Skeletal muscle satellite cell (primary cell): ENCODE measurements at regions not wholly inside any gene's neighbourhood (a gene's known extent, or its start where the extent isn't known, plus 50 kb on each side); places are given as distances from the start of the nearest gene placed in this dataset.

Experiments
- H3K27me3 ChIP-seq: 2 replicates; pipeline ENCODE4 v1.7.0; 2013; ENCODE audit warnings: low read length; ENCODE audit not compliant: control insufficient read depth, insufficient read depth
- H3K36me3 ChIP-seq: 2 replicates; pipeline ENCODE4 v1.7.0; 2013; ENCODE audit warnings: mild to moderate bottlenecking, control low read depth, low read length; ENCODE audit not compliant: insufficient read depth
- H3K4me1 ChIP-seq: 2 replicates; pipeline ENCODE4 v1.7.0; 2013; ENCODE audit warnings: low read length; ENCODE audit not compliant: control insufficient read depth, insufficient read depth
- H3K4me2 ChIP-seq: 2 replicates; pipeline ENCODE4 v1.7.0; 2013; ENCODE audit warnings: mild to moderate bottlenecking, low read length
- H3K4me3 ChIP-seq: 2 replicates; pipeline ENCODE4 v1.7.0; 2013; ENCODE audit warnings: low read length
- H3K9ac ChIP-seq: 2 replicates; pipeline ENCODE4 v1.7.0; 2013; ENCODE audit warnings: mild to moderate bottlenecking, low read depth, low read length, moderate library complexity
- H3K9me3 ChIP-seq: replicated peaks from 2 replicates; pipeline ENCODE4 v1.7.0; 2013; ENCODE audit warnings: mild to moderate bottlenecking, control low read depth, low read length

DNA sequence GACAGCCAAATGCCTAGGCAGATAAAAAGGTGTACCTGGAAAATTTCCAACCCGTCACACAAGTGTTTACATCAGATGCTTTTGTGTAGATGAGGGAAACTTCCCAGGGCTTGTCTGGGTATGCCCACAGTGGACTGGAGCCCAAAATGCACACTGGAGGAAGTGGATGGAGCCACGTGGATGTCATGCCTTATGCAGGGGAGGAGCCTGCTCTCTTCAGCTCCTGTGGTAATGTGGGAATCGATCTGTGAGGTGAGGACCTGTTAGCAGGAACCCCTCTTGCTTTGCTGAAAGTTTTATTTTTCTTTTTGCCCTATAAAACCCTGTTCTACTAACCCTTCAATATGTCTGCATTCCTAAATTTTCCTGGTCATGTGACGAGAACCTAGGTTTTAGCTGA lies 439.2 kb upstream of the CDH9 start:
- H3K4me2 ChIP-seq = no peak overlapping the region
- no peak overlapping the region for H3K9ac ChIP-seq
- no peak overlapping the region for H3K4me3 ChIP-seq
- peaks cover 8% of the 10 kb centered on the region for H3K9me3 ChIP-seq
- H3K4me1 ChIP-seq = no peaks in the 10 kb centered on the region
- H3K27me3 ChIP-seq = no peaks in the 10 kb centered on the region
- no peaks in the 10 kb centered on the region for H3K36me3 ChIP-seq

DNA sequence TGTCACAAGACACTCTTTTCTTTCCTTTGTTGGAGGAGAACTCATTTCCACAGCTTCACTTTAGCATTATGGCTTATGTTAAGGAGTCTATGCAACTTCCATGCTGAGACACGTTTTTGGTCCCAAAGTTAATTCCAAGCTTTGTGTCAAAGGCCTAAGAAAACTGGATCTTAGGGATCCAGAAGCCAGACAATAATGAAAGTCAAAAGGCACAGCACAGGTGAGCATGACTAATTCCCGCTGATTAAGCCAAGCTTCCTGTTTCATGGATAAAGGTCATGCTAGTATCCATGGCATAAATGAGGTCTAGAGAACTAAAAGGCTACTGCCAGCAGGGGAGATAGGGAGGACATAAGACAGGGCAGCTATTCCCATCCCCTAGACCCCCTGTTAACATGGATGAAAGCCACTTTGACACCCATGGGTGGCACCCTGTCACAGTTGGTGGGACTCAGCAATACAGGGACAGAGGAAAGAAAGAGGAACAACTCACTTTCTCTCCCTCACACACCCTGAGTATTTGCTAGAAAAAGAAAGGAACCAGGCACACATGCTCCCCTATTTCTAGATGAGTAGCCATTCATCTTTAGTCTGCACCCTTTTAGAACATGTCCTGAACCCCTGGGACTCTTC lies 438.1 kb upstream of the CDH9 start:
- Histone ChIP-seq H3K27me3 (no peaks in the 10 kb centered on the region), H3K4me1 (no peaks in the 10 kb centered on the region), H3K9me3 (peaks cover 8% of the 10 kb centered on the region), H3K9ac (no peak overlapping the region), H3K36me3 (no peaks in the 10 kb centered on the region), H3K4me3 (no peak overlapping the region), H3K4me2 (no peak overlapping the region)

DNA sequence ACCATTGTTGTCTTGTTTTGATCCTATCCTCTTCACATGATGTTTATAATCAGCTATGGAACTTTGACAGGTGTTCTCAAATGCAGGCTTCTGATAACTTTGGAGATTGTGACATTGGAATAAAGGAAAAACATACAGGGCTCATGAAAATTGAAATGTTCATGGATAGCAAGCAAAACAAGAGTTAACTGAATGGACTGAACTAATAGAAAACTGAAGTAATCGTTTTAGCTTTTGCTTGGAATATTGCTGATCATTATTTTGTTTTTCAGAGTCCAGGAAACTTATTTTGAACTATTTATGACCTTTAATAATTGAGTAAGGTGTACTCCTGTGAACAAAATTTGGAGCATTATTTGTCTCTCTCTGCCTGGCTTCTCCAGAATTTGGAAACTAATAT lies 436.7 kb upstream of the CDH9 start:
- Histone ChIP-seq H3K4me2 (no peak overlapping the region), H3K4me3 (no peak overlapping the region), H3K9ac (no peak overlapping the region), H3K27me3 (no peaks in the 10 kb centered on the region), H3K9me3 (peaks cover 8% of the 10 kb centered on the region), H3K4me1 (no peaks in the 10 kb centered on the region), H3K36me3 (no peaks in the 10 kb centered on the region)

DNA sequence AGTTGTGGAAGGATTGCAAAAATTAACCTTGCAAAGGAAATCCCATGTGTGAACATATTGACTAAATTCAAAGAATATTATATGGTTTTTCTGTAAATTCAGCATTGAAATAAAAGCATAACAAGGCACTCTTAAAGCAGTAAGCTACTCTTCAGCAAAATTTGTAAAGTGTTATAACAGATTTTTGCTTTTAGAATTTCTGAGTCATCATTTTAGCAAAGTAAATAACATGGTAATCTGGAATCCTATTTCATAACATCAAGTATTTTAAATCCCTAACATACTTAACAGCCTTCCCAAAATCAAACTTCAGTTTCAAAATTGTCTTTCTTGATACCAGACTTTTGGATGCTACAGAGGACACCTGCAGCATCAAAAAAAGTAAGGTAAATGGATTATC lies 436.0 kb upstream of the CDH9 start:
- Histone ChIP-seq H3K4me2 (no peak overlapping the region), H3K9ac (no peak overlapping the region), H3K36me3 (no peaks in the 10 kb centered on the region), H3K4me3 (no peak overlapping the region), H3K9me3 (peaks cover 8% of the 10 kb centered on the region), H3K27me3 (no peaks in the 10 kb centered on the region), H3K4me1 (no peaks in the 10 kb centered on the region)

DNA sequence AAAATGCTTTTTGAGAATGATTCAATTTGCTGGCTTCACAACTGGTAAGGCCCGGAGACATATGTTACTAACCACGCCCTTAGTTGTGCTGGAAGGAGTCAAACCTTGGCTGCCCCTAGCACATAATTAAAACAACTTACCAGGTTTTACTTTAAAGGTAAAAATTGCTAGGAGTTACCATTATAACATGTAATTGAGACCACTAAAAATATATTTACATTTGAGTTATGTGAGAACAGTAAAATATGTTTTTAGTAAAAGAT lies 435.6 kb upstream of the CDH9 start:
- no peak overlapping the region for H3K9ac ChIP-seq
- no peak overlapping the region for H3K4me3 ChIP-seq
- H3K36me3 ChIP-seq = no peaks in the 10 kb centered on the region
- H3K4me2 ChIP-seq = no peak overlapping the region
- H3K27me3 ChIP-seq = no peaks in the 10 kb centered on the region
- H3K9me3 ChIP-seq = peaks cover 8% of the 10 kb centered on the region
- no peaks in the 10 kb centered on the region for H3K4me1 ChIP-seq

DNA sequence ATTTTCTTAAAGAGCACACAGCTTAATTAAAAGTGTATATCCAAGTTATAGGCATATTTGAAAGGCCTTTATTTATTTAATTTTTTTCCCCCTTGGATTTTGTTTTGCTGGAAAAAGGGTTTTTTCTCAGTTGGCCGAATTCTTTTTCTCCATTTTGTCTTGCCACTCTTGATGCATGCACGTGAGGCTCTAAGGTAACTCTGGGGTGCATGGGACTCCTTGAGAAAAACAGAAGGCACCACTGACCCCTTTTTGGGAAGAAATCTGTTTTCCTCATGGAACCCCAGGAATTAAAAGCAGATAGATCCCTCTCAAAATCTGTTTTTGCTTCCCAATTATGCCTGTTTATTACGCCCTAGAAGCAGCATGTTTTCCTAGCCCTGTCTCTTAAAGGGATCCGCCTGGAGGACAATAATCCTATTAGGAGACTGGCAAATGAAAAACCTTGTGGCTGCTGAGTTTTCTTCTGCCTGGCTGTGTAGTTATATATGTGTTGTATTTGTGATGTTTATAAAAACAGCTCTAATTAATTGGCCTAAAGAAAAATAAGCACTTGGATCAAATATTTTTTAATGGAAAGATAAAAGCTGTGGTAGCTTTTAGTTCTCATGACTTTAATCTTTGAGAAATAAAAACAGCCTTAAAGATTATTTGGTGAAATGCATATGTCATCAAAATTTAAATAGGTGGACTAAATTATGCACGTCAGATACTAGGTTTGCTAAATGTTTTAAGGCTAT lies 435.1 kb upstream of the CDH9 start:
- no peak overlapping the region for H3K4me3 ChIP-seq
- no peaks in the 10 kb centered on the region for H3K4me1 ChIP-seq
- no peak overlapping the region for H3K4me2 ChIP-seq
- H3K36me3 ChIP-seq = no peaks in the 10 kb centered on the region
- no peak overlapping the region for H3K9ac ChIP-seq
- no peaks in the 10 kb centered on the region for H3K27me3 ChIP-seq
- H3K9me3 ChIP-seq = peaks cover 8% of the 10 kb centered on the region

DNA sequence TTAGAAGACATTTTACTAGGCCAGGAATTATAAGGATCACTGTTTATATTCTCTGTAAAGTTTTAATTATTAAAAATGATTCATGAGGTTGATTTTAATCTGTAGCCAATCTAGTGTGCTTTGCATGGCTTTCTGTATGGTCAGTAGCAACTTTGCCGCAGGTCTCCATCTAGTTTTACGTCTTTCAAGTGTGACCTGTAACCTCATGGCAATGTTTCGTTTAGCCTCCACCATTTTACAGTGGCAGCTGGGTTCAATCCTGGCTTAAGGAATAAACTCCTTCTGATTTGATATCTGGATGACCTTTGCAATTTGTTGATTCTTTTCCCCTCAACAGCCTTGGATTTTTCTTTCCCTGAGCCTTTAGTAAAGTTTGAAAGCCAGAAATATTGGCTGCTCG lies 434.5 kb upstream of the CDH9 start:
- Histone ChIP-seq H3K4me1 (no peaks in the 10 kb centered on the region), H3K36me3 (no peaks in the 10 kb centered on the region), H3K9ac (no peak overlapping the region), H3K4me2 (no peak overlapping the region), H3K27me3 (no peaks in the 10 kb centered on the region), H3K4me3 (no peak overlapping the region), H3K9me3 (peaks cover 8% of the 10 kb centered on the region)

DNA sequence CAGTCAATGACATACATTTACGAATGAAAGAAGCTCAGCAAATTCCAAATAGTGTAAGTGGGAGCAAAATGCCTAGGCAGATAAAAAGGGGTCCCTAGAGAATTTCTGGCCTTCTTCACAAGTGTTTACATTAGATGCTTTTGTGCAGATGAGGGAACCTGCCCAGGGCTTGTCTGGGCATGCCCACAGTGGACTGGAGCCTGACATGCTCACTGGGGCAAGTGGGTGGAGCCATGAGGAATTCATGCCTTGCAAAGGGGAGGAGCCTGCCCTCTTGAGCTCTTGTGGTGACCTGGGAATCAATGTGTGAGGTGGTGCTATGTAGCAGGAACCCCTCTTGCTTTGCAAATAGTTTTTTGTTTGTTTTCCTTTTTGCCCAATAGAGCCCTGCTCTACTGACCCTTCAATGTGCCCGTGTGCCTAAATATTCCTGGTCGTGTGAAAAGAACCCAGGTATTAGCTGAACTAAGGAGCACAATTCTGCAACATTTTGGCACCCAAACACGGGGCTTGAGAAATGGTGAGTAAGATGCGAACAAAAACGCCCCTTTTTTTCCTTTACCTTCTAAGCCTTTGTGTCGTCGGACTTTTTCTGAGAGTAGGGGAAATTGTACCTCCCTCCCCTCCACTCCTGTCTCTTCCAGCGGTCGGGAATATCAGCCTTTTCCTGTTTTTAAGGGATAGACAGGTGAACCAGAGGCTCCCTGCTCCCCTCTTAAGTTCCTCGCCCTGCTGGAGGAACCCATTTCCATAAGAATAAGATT lies 433.8 kb upstream of the CDH9 start:
- Histone ChIP-seq H3K9ac (no peak overlapping the region), H3K4me3 (no peak overlapping the region), H3K9me3 (peaks cover 5% of the 10 kb centered on the region), H3K36me3 (no peaks in the 10 kb centered on the region), H3K27me3 (no peaks in the 10 kb centered on the region), H3K4me1 (no peaks in the 10 kb centered on the region), H3K4me2 (no peak overlapping the region)

DNA sequence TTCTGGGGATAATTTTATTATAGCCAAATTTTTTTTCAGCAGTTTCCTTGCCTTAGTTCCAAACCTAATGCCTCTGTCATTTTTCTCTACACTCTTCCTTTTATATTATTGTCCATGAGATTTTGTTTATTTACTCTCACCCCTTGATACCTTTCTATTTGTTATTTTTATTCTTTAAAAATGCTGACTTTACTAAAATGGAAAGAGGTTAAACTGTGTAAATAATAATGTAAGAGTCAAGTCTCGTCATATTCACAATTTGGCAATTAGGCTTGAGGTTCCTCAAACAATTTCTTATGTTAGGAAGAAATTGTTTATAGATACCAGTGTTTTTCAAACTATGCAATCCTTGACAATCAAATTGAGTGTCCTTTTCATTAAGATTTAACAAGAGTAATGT lies 428.6 kb upstream of the CDH9 start:
- Histone ChIP-seq H3K4me2 (no peak overlapping the region), H3K9ac (no peak overlapping the region), H3K27me3 (no peaks in the 10 kb centered on the region)

DNA sequence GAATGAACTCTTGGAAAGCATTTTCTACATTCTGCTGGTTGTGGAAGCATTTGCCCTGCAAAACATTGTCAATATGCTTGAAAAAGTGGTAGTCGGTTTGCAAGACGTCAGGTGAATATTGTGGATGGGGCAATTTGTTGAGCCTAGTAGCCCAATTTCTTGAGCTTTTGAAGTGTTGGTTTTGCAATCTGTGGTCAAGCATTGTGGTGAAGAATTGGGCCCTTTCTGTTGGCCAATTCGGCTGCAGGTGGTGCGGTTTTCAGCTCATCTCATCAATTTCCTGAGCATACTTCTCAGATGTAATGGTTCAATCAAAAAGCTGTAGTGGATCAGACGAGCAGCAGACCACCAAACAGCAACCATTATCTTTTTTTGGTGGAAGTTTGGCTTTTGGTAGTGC lies 426.8 kb upstream of the CDH9 start:
- Histone ChIP-seq H3K4me2 (no peak overlapping the region), H3K27me3 (no peaks in the 10 kb centered on the region), H3K4me1 (no peaks in the 10 kb centered on the region), H3K4me3 (no peak overlapping the region), H3K9ac (no peak overlapping the region), H3K36me3 (no peaks in the 10 kb centered on the region), H3K9me3 (peaks cover 9% of the 10 kb centered on the region)

More for the DNA sequence above, 428.6 kb upstream of the CDH9 start:
- Histone ChIP-seq H3K4me1 (no peaks in the 10 kb centered on the region), H3K4me3 (no peak overlapping the region), H3K9me3 (peaks cover 9% of the 10 kb centered on the region), H3K36me3 (no peaks in the 10 kb centered on the region)

DNA sequence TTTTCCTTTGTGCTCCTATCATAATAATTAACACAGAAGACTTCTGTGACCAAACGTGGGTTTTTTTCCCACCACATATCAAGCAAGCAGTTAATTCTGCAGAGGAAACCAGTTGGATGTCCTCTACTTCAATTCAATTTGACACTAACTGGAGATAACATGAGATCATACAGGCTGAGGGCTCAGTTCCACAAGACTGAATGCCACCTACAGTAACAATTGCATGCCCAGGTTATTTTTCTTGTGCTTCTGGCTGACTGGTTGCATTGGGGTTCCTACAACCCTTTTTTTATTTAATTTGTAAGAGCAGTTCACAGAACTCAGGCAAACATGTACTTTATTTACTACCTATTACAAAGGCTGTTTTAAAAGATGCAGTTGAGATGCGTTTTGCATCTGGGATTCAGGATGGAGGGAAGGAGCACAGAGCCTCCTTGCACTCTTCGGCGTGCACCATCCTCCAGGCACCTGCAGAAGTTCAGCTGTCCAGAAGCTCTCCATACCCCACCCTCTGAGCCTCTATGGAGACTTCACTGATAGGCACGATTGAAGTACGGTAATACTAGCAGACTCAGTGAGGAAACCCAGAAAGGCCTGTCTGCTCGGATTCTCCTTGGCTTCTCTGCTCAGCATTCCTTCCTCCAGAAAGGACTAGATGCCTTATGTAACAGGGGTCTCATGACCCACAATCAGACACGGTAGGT lies 425.2 kb upstream of the CDH9 start:
- Histone ChIP-seq H3K4me2 (no peak overlapping the region), H3K27me3 (no peaks in the 10 kb centered on the region), H3K9me3 (peaks cover 9% of the 10 kb centered on the region), H3K9ac (no peak overlapping the region), H3K4me1 (no peaks in the 10 kb centered on the region), H3K36me3 (no peaks in the 10 kb centered on the region), H3K4me3 (no peak overlapping the region)
